ENCODE measurements at regions not wholly inside any gene's neighbourhood (a gene's known extent, or its start where the extent isn't known, plus 50 kb on each side); places are given as distances from the start of the nearest gene placed in this dataset.

DNA sequence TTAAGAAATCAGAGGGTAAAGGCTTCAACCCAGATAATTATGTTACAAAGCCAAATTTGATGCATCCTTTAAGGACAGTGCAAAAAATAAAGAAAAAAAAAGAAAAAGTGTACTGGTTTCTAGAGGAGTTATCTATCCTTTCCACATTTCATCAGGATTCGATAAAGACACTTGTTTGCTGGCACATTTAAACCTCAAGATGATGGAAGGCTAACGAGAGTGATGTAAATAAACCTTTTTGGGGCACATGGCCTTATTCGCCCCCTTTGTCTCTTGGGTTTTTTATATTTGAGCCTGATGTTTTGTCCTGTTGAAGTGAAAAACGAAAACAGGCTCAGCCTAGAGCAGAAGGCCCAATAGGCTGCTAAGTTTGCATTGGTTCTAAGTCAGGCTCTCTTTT lies 416.5 kb downstream of the TAF11L14 start:
- TF ChIP-seq ZNF274 (IDR thresholded peaks at IDR 0.05; ENCODE audit: low read depth, low read length) (no peak), YY1 (IDR thresholded peaks at IDR 0.05; ENCODE audit: insufficient read depth, insufficient read length) (no peak), SUZ12 (IDR thresholded peaks at IDR 0.05; ENCODE audit: extremely low read depth, insufficient read depth, insufficient read length) (no peak)

All from NT2/D1 (cell line).